ENCODE measurements at regions not wholly inside any gene's neighbourhood (a gene's known extent, or its start where the extent isn't known, plus 50 kb on each side); places are given as distances from the start of the nearest gene placed in this dataset.

DNA sequence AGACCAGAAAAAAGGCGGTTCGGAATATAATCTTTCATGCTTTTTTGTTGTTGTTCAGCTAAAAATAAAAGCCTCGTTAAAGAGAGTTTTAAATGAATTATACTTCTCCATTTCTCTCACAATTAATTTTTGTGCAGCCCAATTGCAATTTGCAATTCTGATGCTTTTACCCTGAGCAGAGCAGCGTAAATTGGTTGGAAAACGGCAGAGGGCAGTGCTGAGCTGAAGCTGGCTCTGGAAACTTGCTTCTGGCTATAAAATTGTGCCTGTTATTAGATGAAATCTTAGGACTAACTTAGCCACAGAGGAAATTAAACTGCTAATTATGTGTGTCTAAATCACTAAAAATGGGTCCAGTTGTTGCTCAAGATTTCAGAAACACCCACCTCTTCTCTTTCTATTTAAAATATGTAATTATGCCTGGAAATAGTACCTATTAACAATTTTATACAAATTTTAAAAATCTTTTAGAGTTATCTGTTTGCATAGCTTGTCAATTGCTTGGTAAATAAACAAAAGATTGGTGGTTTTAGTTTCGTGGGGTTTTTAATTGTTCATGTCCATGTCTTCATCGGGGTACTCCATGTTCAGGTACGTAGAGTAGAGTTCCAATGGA, 441.8 kb upstream of the TLE4 start:
- DNase-seq: no peak

DNA sequence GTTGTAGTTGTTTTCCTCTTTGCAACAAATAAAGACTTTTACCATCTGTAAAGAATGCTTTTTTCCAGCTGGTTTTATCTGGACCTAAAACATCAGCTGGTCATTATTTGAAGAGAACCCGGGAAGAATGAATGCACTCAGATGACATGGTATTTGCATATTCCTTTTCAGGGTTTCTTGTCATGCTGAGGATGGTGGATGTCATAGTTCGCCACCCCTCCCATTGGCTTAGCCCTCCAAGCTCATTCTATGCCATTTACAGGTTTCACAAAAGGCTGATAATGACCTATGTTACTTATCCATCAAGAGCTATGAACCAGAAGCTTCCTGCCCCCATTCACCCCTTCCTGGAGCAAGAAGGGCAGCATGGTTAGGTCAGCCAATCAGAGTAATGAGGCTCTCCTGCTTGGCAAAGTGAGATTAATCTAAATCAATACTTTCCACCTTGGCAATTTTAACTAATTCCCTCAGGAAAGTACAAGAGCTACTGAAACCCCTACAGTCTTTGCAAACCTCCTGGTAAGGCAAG, 440.5 kb upstream of the TLE4 start:
- DNase-seq: no peak

DNA sequence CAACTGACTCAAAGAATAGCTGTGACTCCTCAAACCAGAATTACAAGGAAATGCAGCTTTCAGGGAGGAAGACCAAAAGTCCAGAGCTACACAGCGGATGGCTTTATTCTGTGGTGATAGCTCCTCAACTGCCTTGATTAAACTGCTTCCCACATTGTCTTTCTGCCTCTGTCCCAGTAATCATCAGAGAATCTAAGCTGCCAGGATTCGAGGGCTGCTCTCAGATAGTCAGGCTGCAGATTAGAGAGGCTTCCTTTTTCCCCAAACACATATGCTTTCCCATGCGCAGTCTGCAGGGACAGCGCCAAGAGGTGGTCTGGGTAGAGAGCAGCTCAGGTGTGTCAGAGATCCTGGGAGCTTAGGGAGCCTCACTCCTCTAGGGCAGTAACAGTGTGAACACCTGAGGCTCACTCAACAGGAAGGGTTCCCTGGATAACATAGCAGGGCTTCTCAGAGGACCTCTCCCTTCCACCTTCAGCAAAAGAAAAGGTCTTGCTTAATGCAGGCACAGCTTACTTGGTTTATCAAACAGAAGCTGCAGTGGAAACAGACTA, 439.9 kb upstream of the TLE4 start:
- DNase-seq: no peak

DNA sequence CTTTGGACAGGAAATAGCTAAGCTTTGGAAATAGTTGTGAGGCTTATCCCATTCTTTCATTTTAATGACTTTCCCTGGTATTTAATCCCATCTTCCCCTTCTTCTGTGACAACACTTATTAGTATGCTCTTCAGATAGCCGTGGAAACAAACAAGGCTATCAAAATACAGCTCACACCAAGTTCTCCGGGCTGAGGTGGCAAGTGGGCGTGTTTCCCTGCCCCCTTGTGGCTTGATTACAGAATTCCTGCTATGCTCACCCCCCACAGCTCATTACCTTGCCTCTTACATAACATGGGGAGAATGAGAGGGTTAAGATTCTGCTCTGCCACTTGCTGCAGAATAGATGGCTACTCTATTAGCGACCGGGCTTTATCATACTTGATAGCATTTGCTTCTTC, 437.1 kb upstream of the TLE4 start:
- DNase-seq: no peak

DNA sequence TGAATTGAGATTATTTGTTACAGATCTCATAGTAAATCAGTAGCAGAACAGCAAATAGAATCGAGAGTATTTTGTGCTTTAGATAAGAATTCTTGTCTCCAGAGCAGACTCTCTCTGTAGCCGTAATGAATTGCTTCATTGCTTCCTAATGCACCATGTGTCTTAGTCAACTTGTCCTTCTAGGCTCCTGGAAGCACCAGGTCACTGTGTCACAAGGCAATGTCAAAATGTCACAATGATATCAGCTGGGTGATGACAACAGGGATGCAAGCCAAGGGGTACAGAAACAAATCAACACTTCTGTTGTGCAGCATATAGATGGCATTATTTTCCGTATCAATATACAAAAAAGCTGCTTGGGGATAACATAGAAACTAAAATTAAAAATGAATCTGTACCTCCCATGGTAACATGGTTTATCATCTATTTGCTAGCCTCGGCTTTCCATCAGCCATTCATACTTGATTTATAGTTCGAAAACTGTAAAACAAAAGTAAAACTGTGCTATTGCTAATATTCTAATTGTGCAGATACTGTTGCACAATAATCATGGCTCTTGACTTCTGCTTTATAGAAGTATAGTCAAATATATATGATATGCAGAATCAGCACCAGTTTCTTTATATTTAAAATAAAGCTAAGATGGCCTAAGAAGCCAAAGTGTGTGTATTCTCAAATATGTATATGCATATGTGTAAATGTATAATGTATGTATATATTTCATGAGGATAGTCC, 435.9 kb upstream of the TLE4 start:
- no peak for DNase-seq

DNA sequence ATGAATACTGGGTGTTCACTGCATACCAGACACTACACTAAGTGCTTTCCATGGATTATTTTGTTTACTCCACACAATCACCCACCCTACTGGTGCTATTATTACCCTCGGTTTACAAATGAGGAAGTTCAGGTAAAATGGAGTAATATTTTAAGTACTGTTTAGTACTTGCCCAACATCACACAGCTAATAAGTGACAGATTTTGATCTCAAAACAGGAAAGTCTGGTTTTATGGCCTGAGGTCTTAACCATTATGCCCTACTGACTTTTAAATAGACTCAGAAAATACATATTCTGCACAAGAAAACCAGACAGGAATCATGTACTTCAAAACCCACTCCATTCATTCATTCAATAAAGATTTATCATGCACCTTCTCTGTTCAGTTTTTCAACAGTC, 431.0 kb upstream of the TLE4 start:
- DNase-seq: no peak

DNA sequence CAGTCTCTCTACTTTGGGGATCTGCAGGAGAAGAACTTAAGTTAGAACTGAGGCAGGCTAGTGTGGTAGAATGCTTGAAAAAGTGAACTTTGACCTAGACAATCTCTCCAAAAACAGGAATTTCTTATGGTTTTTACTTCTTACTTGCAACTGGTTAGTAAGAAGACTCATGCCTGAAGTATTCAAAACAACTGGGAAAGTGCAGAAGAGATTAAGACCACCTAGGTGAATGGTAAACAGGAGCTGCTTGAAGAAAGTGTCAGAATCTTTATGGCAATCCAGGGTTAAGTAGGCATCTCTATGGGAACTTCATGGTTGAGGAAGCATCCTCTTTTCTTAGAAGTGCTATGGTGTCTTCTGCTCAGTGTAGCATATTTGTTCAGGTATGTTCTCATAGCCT, 428.6 kb upstream of the TLE4 start:
- DNase-seq: no peak

DNA sequence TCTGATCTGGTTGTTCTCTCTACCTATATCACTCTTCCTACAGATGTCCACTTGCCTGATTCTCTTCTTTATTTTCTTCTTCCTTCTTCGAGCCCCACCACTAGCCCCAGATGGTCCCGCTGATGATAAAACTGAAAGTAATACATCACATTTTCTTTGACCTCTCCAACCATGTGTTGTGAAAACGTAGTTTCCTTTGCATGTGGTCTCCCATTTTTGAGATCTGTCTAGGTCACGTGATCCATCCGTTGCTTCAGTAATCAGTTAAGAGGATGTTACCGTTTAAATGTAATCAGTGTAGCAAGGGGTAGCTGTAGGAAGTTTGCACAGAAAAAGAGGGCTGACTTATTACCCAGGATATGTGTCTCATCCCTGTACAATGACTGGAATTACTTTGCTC, 426.3 kb upstream of the TLE4 start:
- no peak for DNase-seq

DNA sequence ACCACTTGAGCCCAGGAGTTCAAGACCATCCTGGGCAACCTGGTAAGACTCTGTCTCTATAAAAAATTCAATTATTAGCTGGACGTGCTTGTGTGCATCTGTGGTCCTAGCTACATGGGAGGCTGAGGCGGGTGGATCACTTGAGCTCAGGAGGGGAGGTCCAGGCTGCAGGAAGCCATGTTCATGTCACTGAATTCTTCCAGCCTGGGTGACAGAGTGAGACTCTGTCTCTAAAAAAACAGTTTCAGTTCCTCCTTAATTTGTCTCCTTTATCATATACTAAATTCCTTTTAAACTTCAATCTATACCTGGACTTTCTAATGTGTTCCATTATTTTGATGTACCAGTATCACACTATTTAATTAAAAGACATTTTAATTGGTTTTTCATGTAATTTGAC, 422.2 kb upstream of the TLE4 start:
- no peak for DNase-seq

DNA sequence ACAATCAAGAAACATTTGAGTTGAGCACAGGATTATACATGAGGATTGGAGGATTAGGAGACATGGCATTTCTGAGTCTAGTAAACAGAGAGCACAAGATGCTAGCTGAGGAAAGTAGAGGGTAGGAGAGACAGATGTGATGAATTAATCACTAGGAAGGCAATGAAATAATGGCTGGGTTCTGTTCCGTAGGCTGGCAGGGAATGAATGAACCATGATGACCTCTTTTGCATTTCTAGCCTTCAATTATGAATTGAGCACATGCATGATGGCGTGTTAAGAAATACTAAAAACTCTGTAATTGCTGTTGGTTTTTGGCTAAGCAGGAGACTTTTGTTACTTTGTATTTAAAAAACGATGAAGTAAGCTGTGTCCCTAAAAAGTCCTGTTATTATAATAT, 420.0 kb upstream of the TLE4 start:
- DNase-seq: no peak

DNA sequence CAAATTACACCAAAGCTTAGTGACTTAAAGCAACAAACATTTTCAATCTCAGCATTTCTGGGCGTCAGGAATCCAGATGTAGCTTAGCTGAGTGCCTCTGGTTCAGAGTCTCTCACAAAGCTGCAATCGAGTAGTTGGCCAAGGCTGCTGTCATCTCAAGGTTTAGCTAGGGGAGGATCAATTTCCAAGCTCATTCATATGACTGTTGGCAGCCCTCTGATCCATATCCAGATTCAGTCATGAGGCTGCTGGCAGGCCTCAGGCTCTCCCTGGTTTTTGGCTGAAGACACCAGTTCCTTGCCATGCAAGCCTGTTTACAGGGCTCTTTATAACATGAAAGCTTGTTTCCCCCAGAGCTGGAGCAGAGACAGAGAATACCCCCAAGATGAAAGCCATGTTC, 419.5 kb upstream of the TLE4 start:
- no peak for DNase-seq

DNA sequence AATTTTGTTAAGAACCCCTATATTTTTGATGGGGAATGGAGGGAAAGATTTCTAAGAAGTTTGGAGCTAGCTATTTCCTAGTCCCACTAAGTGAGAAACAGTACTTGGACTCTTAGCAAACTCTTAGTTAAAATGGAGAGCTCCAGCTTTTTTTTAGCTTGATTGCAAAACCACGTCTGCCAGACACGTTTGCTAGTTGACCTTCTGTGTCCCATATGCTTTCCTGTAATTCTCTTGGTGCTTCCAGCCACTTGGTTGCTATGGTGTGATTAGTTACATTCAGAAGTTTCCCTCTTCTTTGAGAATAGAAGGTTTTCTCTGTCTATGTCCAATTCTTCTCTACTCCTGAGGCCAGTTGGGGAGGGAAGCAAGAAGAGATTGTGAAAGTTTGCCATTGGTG, 417.0 kb upstream of the TLE4 start:
- DNase-seq: no peak

DNA sequence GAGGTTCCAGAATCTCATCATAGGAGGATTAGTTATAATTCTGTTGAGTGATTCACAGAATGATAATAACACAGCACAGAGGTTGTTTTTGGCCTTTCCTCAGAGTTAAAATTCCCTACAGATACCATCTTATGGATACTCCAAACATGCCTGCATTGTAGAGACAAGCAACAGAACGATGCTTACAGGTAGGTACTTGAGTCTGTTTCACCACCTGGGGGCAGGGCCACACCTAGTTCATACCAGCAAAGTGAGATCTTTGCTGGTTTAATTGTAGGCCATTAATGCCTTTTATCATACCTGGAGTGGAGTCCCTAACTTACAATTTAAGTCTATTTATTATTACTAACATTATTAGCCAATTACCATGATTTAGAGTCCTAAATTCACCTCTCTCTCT, 416.5 kb upstream of the TLE4 start:
- DNase-seq: no peak

DNA sequence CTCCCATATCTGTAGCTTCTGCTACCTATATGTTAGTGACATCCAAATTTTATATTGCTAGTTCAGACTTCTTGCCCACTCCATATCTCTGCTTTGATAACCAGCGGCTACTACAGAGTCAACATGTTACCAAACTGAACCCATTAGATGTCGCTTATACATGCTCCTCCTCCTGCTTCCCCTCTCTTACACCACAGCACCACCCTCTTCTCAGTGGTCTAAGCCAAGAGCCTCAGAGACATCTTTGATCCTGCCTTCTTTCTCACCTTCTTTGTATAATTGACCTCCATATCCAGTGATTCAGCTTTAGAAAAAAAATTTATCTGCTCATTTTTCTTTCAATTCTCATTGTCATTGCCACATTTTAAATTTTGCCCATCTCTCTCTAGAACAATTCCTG, 408.2 kb upstream of the TLE4 start:
- no peak for DNase-seq

DNA sequence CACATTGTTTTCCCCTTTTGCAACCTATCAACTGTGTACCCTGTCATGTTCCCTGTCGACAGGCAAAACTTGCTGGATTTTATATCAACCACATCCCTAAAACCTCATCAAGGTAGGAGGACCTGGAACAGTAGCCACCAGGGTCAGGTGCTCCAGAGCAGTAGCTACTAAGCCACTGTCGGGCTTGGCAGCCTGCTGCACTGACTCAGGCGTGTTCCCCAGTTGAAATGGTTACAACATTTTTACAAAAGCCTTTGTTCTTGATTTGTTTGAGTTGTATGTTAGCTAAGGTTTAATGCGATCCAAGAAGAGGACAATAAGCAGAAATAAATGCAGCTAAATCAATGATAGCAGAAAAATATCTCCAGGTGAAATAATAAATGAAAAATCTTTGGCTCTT, 407.4 kb upstream of the TLE4 start:
- DNase-seq: no peak

DNA sequence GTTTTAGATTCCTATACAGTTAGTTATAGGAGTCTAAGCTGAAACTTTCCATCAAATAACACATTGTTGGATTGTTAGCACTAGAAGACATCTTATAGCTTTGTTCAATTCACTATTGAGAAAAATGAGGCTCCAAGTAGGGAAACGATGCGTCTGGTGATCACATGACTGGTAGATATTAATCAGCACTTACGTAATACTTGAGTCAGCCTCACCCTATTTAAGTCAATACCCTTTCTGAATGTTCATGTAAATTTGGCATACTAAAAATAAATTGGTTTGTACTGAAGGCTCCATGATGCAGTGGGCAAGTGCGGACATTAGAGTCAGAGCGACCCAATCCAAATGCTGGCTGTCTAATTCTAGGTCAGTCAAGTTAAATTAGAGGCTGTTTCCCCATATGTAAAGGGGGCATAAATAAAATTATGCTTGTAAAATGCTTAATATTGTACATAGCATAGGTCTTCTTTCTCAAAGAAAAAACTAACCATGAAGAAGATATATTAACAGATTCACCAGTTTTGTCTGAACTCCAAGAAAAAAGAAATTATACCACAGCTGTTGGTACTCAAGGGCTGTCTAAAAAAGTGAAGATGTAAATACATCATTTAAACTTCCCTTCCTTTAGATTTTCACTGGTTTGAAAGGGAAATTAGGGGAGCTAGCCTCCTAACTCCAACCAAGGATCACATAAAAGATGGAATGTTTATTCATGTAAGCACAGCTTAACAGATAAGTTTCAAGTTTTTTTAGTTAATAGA, 406.6 kb upstream of the TLE4 start:
- DNase-seq: no peak

DNA sequence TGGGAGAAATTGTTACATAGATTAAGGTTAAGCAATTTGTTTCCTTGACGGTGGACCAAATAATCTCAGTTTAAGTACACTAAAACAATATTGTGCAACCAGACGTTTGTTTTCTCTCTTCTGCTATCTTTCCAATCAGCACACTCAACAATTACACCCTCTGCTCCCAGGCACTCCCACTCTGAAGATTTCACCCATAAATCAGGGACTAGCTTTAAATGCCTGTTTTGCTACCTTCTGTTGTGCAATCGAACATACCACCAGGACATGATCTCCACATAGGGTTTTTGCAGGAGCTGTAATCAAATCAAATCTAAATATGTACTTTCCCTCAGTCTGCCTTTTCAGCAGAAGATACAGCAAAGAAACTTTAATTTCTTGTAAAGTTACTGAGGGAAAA, 405.8 kb upstream of the TLE4 start:
- no peak for DNase-seq

DNA sequence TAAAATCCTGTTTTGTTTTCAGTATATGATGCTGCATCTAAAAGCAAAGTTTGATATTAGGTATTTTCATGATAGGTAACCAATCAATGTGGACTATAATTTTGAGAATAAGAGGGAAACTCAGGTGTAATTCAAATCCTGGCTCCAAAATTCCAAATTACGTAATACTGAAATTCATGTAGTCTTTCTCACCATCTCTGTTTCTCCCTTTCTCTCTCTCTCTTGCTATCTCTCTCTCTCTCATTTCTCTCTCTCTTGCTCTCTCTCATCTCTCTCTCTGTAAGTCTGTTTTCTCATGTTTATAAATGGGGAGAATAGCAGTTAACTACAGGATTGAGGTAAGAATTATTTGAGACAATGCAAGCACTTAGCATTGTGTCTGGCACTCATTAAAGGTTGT, 401.1 kb upstream of the TLE4 start:
- DNase-seq: no peak

DNA sequence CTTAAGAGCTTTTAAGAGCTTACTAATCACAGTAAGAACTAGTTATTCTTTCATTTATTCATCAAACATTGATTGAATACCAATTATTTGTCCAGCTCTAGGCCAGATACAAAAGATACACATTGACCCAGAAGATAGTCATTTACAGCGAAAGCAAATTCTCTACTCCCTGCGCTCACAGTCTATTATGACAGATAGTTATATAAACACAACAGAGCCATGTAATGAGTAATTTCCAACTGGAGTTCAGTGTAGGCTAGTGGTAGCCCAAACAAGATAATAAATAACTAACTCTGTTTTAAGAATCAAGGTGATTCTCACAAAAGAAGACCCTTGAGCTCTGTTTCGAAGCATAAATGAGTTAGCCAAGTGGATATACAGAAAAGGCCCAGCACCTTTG, 397.8 kb upstream of the TLE4 start:
- DNase-seq: no peak

DNA sequence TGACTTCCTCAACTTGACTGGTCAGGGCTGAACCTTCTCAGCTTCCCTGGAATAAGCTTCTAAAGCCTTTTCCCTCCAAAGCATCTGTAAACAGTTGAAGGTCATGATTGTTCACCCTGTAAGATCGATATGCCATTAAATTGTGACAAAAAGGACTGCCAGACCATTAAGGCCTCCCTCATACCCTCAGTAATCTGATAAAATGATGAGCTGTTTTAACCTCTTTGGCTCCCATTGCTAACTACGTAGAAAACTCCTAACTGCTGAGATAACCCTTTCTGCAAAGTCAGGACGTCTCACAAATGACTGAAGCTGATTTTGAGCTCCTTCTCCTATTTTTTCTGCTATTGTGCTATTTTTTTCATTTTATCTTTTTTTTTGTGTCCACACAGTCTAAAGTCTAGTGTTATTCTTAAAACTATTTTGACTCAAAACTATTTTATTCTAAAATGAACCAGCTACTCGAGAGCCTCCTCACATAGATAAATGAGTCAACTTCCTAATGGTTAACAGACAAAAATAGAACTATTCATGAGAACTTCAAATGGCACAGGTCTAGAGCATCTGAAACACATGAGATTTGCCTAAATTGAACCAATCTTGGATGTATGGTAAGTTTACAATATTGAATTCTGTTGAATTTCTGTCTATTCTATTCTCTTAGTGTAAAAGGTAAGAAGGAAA, 395.6 kb upstream of the TLE4 start:
- DNase-seq: no peak

DNA sequence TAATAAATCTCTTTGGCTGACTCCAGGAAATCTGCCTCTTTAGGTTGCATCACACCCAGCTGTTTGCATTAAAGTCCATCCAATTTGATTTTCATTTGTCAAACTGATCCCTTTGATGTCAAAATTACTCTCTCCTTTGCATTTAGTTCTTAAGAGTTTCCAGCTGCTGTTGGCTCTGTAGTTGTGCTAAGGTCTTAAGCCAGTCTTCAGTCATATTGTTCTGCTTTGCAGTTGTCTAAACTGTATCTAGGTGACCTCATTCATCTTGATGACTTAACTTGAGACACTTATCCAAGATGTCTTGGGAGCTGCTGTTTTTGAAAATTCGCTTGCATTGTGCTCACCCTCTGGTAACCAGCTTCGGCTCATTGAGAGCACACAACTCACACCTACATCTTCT, 386.9 kb upstream of the TLE4 start:
- no peak for DNase-seq

DNA sequence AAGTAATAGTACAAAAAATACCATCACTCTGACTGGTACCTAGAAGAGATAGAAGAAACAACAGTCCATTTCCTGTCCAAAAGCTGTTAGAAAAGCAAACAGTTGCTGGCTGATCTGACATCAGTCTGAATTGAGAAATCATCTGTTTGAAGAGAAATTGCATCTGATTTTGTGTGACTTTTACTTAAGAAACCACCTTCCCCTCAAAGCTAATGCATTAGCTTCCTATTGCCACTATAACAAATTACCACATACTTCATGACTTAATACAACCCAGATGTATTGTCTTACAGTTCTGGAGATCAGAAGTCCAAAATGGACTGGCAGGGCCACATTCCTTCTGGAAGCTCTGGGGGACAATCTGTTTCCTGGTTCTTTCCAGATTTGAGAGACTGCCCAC, 385.9 kb upstream of the TLE4 start:
- DNase-seq: no peak

DNA sequence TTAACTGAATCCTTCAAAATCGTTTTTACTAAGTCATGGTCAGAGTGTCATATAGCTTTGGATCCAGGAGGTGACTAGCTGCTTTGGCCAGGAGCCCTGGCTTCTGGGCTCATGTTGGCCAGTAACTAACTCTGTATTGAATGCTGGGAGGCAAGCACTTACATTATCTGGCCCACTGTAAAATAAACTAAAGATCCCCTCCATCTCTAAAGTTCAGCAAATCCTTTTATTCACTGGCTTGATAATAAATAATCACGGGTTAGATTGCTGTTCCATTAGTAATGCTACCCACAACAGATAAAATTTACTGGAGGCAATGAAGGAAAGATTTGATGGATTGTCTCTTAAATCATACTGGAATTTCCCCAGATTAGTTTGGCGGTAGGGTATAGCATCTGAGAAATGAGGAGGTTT, 382.2 kb upstream of the TLE4 start:
- DNase-seq: no peak

Data from SIG-M5 (cell line).